A673 (cell line): ENCODE measurements at regions not wholly inside any gene's neighbourhood (a gene's known extent, or its start where the extent isn't known, plus 50 kb on each side); places are given as distances from the start of the nearest gene placed in this dataset.

Experiments used
- BruUV-seq: library from RNA; stranded (reverse); fragments of 400-500 nt; replicated peaks from 2 replicates; lab custom pipeline; 2021; lab: Mats Ljungman, UMichigan
- CTCF ChIA-PET: fragments of 300-600 bp; sonication (Branson Sonifier 250); formaldehyde crosslinking; loops from one replicate; lab custom pipeline; 2022; ENCODE audit warnings: antibody characterized with exemption; lab: Charles Lee
- POLR2A ChIA-PET: fragments of 300-600 bp; sonication (Branson Sonifier 250); formaldehyde crosslinking; loops from one replicate; lab custom pipeline; 2022; ENCODE audit warnings: antibody characterized with exemption; ENCODE audit not compliant: low non-redundant PET; lab: Charles Lee
- DNase-seq: peaks from one replicate; pipeline ENCODE4 v3.0.0-alpha.2; 2015; ENCODE audit warnings: low spot score
- H3K27ac ChIP-seq: fragments of 200-600 bp; sonication (generic); 2 replicates; pipeline ENCODE4 v1.5.1; 2016; ENCODE audit warnings: mixed run types, low read depth, mild to moderate bottlenecking, mixed read lengths, antibody characterized with exemption, low read length; ENCODE audit not compliant: poor library complexity, severe bottlenecking
- H3K27me3 ChIP-seq: fragments of 200-600 bp; sonication (generic); replicated peaks from 2 replicates; pipeline ENCODE4 v1.6.1; 2017; ENCODE audit warnings: mixed run types, low read depth, mild to moderate bottlenecking, mixed read lengths, antibody characterized with exemption, low read length; ENCODE audit not compliant: insufficient read depth, poor library complexity
- H3K36me3 ChIP-seq: fragments of 200-600 bp; sonication (generic); 2 replicates; pipeline ENCODE4 v1.6.1; 2016; ENCODE audit warnings: mixed run types, mild to moderate bottlenecking, mixed read lengths, antibody characterized with exemption, low read length; ENCODE audit not compliant: insufficient read depth, poor library complexity, severe bottlenecking
- H3K4me1 ChIP-seq: fragments of 200-600 bp; sonication (generic); 2 replicates; pipeline ENCODE4 v1.6.1; 2017; ENCODE audit warnings: mixed run types, mild to moderate bottlenecking, mixed read lengths, antibody characterized with exemption, low read length; ENCODE audit not compliant: insufficient read depth, poor library complexity, severe bottlenecking
- H3K4me3 ChIP-seq: fragments of 200-600 bp; sonication (generic); 2 replicates; pipeline ENCODE4 v1.5.1; 2016; ENCODE audit warnings: low read depth, mixed run types, mild to moderate bottlenecking, mixed read lengths, low read length; ENCODE audit not compliant: poor library complexity, severe bottlenecking
- H3K9me3 ChIP-seq: fragments of 200-600 bp; sonication (generic); 2 replicates; pipeline ENCODE4 v1.6.1; 2016; ENCODE audit warnings: mixed run types, low read depth, mild to moderate bottlenecking, mixed read lengths, antibody characterized with exemption, low read length; ENCODE audit not compliant: poor library complexity, severe bottlenecking
- CTCF ChIP-seq: fragments of 300-800, 200-600 bp; sonication (generic); conservative IDR thresholded peaks from 2 replicates; pipeline ENCODE4 v1.5.1; 2017; ENCODE audit warnings: low read depth, mild to moderate bottlenecking, antibody characterized with exemption, low read length, moderate library complexity, mixed read lengths
- EZH2 ChIP-seq: fragments of 200-600 bp; sonication (generic); IDR thresholded peaks from 2 replicates; pipeline ENCODE4 v1.6.1; 2017; ENCODE audit warnings: borderline replicate concordance, low read depth, mild to moderate bottlenecking, mixed read lengths, antibody characterized with exemption, low read length; ENCODE audit not compliant: poor library complexity, severe bottlenecking
- intact Hi-C: fragments of 100-400 bp; cut with micrococcal nuclease; formaldehyde crosslinking; loops from one replicate; pipeline ENCODE4 v1.10.0; 2022; ENCODE audit not compliant: unreplicated experiment

GRCh38 chr13:104477261-104477660 is 1411.0 kb upstream of the SLC10A2 start:
- TF ChIP-seq CTCF, result no peak
- TF ChIP-seq EZH2, result no peak
- Histone ChIP-seq H3K36me3 (no peaks in the 10 kb centered on the region), H3K4me1 (no peaks in the 10 kb centered on the region), H3K9me3 (no peaks in the 10 kb centered on the region), H3K27ac (no peak overlapping the region), H3K27me3 (no peaks in the 10 kb centered on the region), H3K4me3 (no peak overlapping the region)
- POLR2A ChIA-PET, result no interaction called here
- intact Hi-C loops, result no loop called here
- BruUV-seq, result no TSS peak
- no peak for DNase-seq
- CTCF ChIA-PET, result no interaction called here

GRCh38 chr13:104473936-104474335 is 1407.7 kb upstream of the SLC10A2 start:
- ChIA-PET CTCF (no interaction called here), POLR2A (no interaction called here)
- DNase-seq, result no peak
- Histone ChIP-seq H3K9me3 (no peaks in the 10 kb centered on the region), H3K4me3 (no peak overlapping the region), H3K36me3 (no peaks in the 10 kb centered on the region), H3K4me1 (no peaks in the 10 kb centered on the region), H3K27me3 (no peaks in the 10 kb centered on the region), H3K27ac (no peak overlapping the region)
- intact Hi-C loops, result no loop called here
- no peak for TF ChIP-seq CTCF
- no peak for TF ChIP-seq EZH2
- BruUV-seq, result no TSS peak

- no peaks in the 10 kb centered on the region for H3K9me3 ChIP-seq
- H3K27ac ChIP-seq, result no peak overlapping the region
- H3K4me3 ChIP-seq, result no peak overlapping the region
- POLR2A ChIA-PET, result no interaction called here
- CTCF ChIA-PET, result no interaction called here
- no peaks in the 10 kb centered on the region for H3K27me3 ChIP-seq
- BruUV-seq, result no TSS peak
- no peaks in the 10 kb centered on the region for H3K4me1 ChIP-seq
- no peaks in the 10 kb centered on the region for H3K36me3 ChIP-seq
- intact Hi-C loops, result no loop called here
- TF ChIP-seq EZH2 (no peak), CTCF (no peak)
- DNase-seq, result no peak
These were observed 1399.8 kb upstream of the SLC10A2 start for GRCh38 chr13:104466016-104466415.
